ENCODE measurements at regions not wholly inside any gene's neighbourhood (a gene's known extent, or its start where the extent isn't known, plus 50 kb on each side); places are given as distances from the start of the nearest gene placed in this dataset.

DNA sequence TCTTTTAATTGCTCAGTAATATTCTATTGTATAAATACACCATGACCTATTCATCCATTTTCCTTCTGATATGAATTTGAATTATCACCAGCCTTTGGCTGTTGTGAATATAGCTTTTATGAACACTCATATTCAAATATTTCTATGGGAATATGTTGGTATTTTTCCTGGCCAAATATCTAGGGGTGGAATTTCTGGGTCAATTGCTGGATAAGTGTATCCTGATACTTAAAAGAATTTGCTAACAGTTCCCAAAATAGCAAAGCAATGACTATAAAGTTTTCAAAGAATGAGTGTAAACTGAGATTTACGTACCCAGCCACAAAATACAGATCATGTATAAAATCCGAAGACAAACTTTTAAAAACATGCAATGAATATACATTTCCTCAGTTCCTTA is 148.7 kb upstream of the CLEC14A start:
- TF ChIP-seq, protein P1, sequence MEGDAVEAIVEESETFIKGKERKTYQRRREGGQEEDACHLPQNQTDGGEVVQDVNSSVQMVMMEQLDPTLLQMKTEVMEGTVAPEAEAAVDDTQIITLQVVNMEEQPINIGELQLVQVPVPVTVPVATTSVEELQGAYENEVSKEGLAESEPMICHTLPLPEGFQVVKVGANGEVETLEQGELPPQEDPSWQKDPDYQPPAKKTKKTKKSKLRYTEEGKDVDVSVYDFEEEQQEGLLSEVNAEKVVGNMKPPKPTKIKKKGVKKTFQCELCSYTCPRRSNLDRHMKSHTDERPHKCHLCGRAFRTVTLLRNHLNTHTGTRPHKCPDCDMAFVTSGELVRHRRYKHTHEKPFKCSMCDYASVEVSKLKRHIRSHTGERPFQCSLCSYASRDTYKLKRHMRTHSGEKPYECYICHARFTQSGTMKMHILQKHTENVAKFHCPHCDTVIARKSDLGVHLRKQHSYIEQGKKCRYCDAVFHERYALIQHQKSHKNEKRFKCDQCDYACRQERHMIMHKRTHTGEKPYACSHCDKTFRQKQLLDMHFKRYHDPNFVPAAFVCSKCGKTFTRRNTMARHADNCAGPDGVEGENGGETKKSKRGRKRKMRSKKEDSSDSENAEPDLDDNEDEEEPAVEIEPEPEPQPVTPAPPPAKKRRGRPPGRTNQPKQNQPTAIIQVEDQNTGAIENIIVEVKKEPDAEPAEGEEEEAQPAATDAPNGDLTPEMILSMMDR (IDR thresholded peaks at IDR 0.05), result no peak
- intact Hi-C loops (cut with DNase I), result no loop called here
- Histone ChIP-seq H3K27ac (no peak overlapping the region), H3K4me1 (no peaks in the 10 kb centered on the region), H3K4me3 (no peak overlapping the region), H3K9me3 (no peaks in the 10 kb centered on the region), H3K27me3 (no peaks in the 10 kb centered on the region), H3K36me3 (no peaks in the 10 kb centered on the region), H3K9ac (ENCODE audit: low read depth in 2 of 2, low read length in 2 of 2) (no peak overlapping the region)
- no peak for DNase-seq

DNA sequence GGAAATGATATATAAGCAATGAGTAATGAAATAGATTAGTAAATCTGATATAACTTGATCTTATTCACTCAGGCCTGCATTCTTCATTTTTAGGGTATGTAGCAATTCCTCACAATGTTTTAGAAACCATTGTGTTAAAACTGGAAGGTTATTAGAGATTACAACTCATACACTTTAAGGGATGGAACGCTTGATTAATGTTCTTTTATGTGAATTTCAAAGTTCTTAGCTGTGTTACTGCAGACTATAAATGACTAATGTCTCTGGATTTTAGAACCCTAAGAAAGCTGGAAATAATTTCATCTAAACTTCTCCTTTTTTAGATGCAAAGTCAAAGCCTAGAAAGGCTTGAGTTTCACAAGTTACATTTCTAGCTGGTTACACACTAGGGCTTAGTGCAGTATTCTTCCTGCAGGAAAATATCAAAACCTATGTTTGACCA is 148.2 kb upstream of the CLEC14A start:
- Histone ChIP-seq H3K27me3 (no peaks in the 10 kb centered on the region), H3K9me3 (no peaks in the 10 kb centered on the region), H3K9ac (ENCODE audit: low read depth in 2 of 2, low read length in 2 of 2) (no peak overlapping the region), H3K4me3 (no peak overlapping the region), H3K27ac (no peak overlapping the region), H3K4me1 (no peaks in the 10 kb centered on the region), H3K36me3 (no peaks in the 10 kb centered on the region)
- no peak for DNase-seq
- intact Hi-C loops (cut with DNase I), result no loop called here
- TF ChIP-seq, protein P1 (IDR thresholded peaks at IDR 0.05), result no peak

DNA sequence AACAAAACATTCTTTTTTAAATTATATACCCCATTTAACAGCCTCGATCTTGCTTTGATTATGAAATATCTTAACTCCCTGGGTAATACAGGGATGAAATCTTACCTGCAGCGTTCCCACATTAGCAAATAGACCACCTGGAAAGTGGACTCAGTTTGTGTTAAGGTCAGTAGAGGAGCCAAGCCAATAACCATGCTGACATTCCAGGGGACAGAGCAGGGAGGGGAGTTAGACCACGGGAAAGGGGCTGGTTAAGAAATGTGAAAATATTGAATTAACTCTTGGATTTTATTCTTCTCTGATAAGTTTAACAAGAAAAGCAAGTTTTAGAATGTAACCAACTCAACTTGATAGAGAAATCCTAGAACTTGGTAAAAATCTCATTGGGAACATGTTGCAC is 144.9 kb upstream of the CLEC14A start:
- Histone ChIP-seq H3K4me3 (no peak overlapping the region), H3K27me3 (no peaks in the 10 kb centered on the region), H3K27ac (no peak overlapping the region), H3K4me1 (no peaks in the 10 kb centered on the region), H3K36me3 (no peaks in the 10 kb centered on the region), H3K9ac (ENCODE audit: low read depth in 2 of 2, low read length in 2 of 2) (no peak overlapping the region), H3K9me3 (no peaks in the 10 kb centered on the region)
- TF ChIP-seq, protein P1 (IDR thresholded peaks at IDR 0.05), result no peak
- intact Hi-C loops (cut with DNase I), result no loop called here
- DNase-seq, result no peak

DNA sequence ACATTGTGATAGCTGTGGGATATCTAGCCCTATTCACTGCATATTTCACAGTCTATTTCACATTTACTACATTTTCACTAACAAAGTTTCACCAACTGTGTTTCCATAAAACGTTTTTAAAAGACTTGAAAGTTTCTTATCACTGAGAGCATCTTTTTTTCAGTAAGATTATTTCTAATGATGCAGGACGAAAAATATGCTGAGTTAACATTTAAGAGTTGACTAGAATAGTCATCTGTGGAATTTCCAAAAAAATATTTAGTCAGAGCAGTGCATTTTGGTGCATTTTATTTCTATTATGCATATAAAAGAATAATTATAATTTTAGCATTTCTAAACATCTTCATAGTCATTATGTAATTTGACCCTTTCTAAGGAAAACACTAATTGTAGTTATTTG is 143.8 kb upstream of the CLEC14A start:
- H3K4me1 ChIP-seq, result no peaks in the 10 kb centered on the region
- no peak overlapping the region for H3K4me3 ChIP-seq
- H3K9ac ChIP-seq (ENCODE audit: low read depth in 2 of 2, low read length in 2 of 2), result no peak overlapping the region
- no peak for DNase-seq
- TF ChIP-seq, protein P1 (IDR thresholded peaks at IDR 0.05), result no peak
- no peaks in the 10 kb centered on the region for H3K27me3 ChIP-seq
- no peaks in the 10 kb centered on the region for H3K9me3 ChIP-seq
- intact Hi-C loops (cut with DNase I), result no loop called here
- no peak overlapping the region for H3K27ac ChIP-seq
- H3K36me3 ChIP-seq, result no peaks in the 10 kb centered on the region

DNA sequence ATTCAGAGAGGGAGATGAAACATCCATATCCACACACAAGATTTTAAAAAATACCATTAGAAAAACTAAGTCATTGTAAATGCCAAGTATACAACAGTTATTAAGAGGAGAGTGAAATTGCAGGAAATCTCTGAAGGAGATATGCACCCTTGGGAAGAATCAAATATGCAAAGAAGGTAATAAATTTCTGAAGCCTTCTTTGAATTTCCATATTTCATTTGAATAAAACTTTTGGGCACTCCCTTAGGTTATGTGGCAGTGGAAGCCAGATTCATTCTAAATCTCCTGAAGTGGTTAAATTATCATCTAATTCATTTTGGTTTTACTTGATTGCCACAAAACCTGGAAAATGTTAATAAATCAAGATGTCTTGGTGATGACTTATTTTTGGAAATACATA is 138.9 kb upstream of the CLEC14A start:
- H3K4me3 ChIP-seq, result no peak overlapping the region
- no peaks in the 10 kb centered on the region for H3K36me3 ChIP-seq
- no peak overlapping the region for H3K9ac ChIP-seq (ENCODE audit: low read depth in 2 of 2, low read length in 2 of 2)
- H3K4me1 ChIP-seq, result no peaks in the 10 kb centered on the region
- intact Hi-C loops (cut with DNase I), result no loop called here
- no peaks in the 10 kb centered on the region for H3K9me3 ChIP-seq
- H3K27me3 ChIP-seq, result no peaks in the 10 kb centered on the region
- no peak for DNase-seq
- TF ChIP-seq, protein P1 (IDR thresholded peaks at IDR 0.05), result no peak
- no peak overlapping the region for H3K27ac ChIP-seq

DNA sequence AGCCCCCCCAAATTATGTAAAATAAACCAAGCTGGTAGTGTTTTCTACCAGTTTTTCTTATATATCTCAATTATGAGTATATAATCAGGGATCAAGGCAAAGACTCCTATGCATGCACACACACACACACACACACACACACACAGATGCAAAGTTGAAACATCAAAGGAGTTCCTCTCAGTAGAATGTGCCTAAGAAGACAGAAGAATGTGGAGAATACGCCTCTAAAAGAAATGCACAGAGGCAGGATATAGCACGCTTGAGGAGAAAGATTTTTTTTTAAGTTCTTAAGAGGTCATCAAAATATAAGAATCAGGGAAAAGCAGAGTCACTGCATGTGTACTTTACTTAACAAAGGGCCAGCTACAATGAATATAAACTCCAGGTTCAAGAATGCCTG is 138.2 kb upstream of the CLEC14A start:
- H3K9me3 ChIP-seq, result no peaks in the 10 kb centered on the region
- H3K27me3 ChIP-seq, result no peaks in the 10 kb centered on the region
- H3K27ac ChIP-seq, result no peak overlapping the region
- no peaks in the 10 kb centered on the region for H3K36me3 ChIP-seq
- TF ChIP-seq, protein P1 (IDR thresholded peaks at IDR 0.05), result no peak
- no peaks in the 10 kb centered on the region for H3K4me1 ChIP-seq
- no peak for DNase-seq
- H3K4me3 ChIP-seq, result no peak overlapping the region
- no peak overlapping the region for H3K9ac ChIP-seq (ENCODE audit: low read depth in 2 of 2, low read length in 2 of 2)
- intact Hi-C loops (cut with DNase I), result no loop called here
